Duodenal mucosa (tissue), 2 donors: ENCODE measurements at regions not wholly inside any gene's neighbourhood (a gene's known extent, or its start where the extent isn't known, plus 50 kb on each side); places are given as distances from the start of the nearest gene placed in this dataset.
"Not testable (repeated sequence)": the region's sequence is repeated elsewhere in the genome, so short reads cannot be mapped to it uniquely, and the experiment has no call there.

Source experiments
- H3K27ac ChIP-seq: one replicate; pipeline ENCODE4 v1.7.0; 2013; ENCODE audit warnings: low read depth, low read length
- H3K27me3 ChIP-seq, 2 donors: one replicate each; pipeline ENCODE4 v1.7.0; 2013; ENCODE audit warnings: low read length in 2 of 2, control low read depth in 1 of 2; ENCODE audit not compliant: insufficient read depth in 2 of 2, control insufficient read depth in 1 of 2
- H3K36me3 ChIP-seq, 2 donors: one replicate each; pipeline ENCODE4 v1.7.0; 2013; ENCODE audit warnings: low read length in 2 of 2, control low read depth in 1 of 2; ENCODE audit not compliant: insufficient read depth in 2 of 2, control insufficient read depth in 1 of 2
- H3K4me1 ChIP-seq, 2 donors: one replicate each; pipeline ENCODE4 v1.7.0; 2013; ENCODE audit warnings: low read length in 2 of 2, control low read depth in 1 of 2; ENCODE audit not compliant: insufficient read depth in 2 of 2, control insufficient read depth in 1 of 2
- H3K4me3 ChIP-seq, 2 donors: one replicate each; pipeline ENCODE4 v1.7.0; 2013; ENCODE audit warnings: low read length in 2 of 2, low read depth in 1 of 2
- H3K9ac ChIP-seq, 2 donors: one replicate each; pipeline ENCODE4 v1.7.0; 2013; ENCODE audit warnings: low read length in 2 of 2, low read depth in 1 of 2
- H3K9me3 ChIP-seq, 2 donors: one replicate each; pipeline ENCODE4 v1.7.0; 2013; ENCODE audit warnings: low read length in 2 of 2, control low read depth in 1 of 2; ENCODE audit not compliant: control insufficient read depth in 1 of 2

DNA sequence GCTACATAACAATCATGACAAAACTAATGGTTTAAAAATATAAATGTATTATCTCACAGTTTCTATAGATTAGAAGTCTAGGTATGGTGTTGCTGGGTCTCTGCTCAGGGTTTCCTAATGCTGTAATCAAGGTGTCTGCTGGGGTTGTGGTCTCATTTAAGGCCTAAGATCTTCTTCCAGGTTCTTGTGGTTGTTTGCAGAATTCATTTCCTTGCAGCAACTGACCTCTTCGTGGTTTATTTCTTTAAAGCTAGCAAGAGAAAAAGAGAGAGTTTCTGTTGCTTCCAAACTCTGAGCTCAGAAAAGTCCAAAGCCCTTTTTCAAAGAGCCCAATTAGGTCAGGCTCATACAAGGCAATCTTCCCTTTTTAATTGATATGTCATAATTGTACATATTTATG, 452.7 kb upstream of the CCDC179 start:
- no peak overlapping the region for H3K27ac ChIP-seq
- no peak overlapping the region for H3K9ac ChIP-seq
- no peaks in the 10 kb centered on the region for H3K4me1 ChIP-seq
- H3K9me3 ChIP-seq: no peaks in the 10 kb centered on the region
- H3K27me3 ChIP-seq: no peaks in the 10 kb centered on the region
- no peak overlapping the region for H3K4me3 ChIP-seq
- H3K36me3 ChIP-seq: no peaks in the 10 kb centered on the region

DNA sequence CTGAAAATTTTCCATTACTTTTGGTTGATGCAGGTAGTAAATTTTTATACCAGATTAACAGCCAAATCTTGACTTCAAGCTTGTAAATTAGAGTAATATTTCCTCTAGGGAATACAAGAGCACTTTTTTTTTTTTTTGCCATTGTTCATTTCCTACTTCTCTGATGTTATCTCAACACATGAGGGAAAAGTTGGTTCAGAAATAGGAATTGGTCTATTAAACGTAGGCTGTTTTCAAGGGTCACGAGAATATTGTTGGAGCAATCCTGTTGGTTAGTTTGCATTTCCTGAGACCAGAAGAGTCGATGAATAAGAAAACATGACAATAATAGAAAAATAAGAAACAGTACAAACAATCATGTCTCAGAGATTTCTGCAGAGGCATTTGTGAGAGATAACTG, 453.9 kb upstream of the CCDC179 start:
- no peaks in the 10 kb centered on the region for H3K27me3 ChIP-seq
- H3K4me1 ChIP-seq: no peaks in the 10 kb centered on the region
- H3K9ac ChIP-seq: no peak overlapping the region
- H3K27ac ChIP-seq: no peak overlapping the region
- H3K9me3 ChIP-seq: no peaks in the 10 kb centered on the region
- no peaks in the 10 kb centered on the region for H3K36me3 ChIP-seq
- H3K4me3 ChIP-seq: no peak overlapping the region

DNA sequence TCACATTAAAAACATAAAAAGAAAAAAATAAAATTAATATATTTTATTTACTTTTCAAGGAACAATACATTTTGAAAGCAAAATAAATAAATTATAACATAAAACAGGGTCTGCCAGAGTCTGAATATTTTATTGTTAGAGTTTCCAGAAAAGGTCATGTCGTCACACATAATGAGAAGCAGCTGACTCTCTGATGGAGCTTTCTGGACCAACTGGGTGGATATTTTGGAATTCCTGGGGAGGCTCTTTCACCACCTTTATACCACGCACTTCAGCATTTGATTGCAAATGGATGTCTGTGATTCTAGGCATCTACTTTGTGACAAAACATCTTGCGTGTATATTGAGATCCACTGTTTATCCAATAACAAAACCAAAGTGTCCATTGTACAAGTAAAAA, 455.0 kb upstream of the CCDC179 start:
- Histone ChIP-seq H3K4me1 (no peaks in the 10 kb centered on the region), H3K27me3 (no peaks in the 10 kb centered on the region), H3K27ac (no peak overlapping the region), H3K9me3 (no peaks in the 10 kb centered on the region), H3K36me3 (no peaks in the 10 kb centered on the region), H3K9ac (no peak overlapping the region), H3K4me3 (no peak overlapping the region)

DNA sequence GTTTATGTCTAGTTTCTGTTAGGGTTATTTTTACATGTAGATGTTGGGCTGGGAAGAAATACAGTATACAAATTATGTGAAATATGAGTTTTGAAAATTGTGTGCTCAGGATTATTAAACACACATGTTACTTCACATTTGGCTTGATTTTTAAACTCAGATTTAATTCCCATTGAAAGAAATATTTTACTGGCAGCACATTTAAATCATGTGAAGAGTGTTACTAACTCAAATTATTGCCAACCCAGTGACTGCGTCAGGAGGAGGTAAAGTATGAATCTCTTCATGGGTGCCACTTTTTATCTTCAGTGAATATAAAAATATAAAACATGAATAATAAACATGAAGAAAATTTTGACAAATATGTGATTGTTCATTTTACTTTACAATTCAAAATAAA, 457.5 kb upstream of the CCDC179 start:
- Histone ChIP-seq H3K4me1 (no peaks in the 10 kb centered on the region), H3K27ac (no peak overlapping the region), H3K4me3 (no peak overlapping the region), H3K27me3 (no peaks in the 10 kb centered on the region), H3K9ac (no peak overlapping the region), H3K36me3 (no peaks in the 10 kb centered on the region), H3K9me3 (peaks cover 0 to 6% of the 10 kb centered on the region in 2 donors)

DNA sequence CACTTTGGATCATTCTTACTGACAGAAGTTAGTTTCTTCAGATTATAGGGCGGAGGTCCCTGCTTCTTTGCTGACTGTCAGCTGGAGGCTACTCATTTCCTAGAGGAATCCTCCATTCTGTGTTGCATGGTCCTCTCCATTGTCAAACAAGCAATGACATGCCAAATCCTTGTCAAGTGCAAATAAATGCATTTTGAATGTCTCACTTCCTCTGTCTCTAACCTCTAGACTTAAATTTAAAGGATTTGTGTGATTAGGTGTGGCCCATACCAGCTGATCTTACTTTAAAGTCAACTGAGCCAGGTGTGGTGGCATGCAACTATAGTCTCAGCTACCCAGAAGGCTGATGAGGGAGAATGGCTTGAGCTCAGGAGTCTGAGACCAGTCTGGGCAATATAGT, 458.4 kb upstream of the CCDC179 start:
- Histone ChIP-seq H3K4me1 (no peaks in the 10 kb centered on the region), H3K4me3 (no peak overlapping the region)

DNA sequence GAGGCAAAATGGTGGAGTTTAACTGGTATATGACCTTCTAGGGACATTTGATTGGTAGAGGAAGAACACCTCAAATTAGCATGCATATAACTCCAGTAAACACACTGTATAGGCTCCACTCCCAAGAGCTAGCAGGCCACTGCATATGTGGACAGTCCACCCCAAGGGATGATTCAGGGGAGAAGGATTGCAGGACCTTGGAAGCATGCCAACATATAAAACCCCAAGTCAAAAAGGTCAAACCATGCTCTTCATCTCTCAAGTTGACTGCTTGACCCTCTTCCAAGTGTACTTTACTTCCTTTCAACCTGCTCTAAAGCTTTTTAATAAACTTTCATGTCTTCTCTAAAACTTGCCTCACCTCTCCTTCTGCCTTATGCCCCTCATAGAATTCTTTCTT, 459.9 kb upstream of the CCDC179 start:
- no peak overlapping the region for H3K4me3 ChIP-seq
- no peak overlapping the region for H3K9ac ChIP-seq
- H3K27me3 ChIP-seq: no peaks in the 10 kb centered on the region
- no peaks in the 10 kb centered on the region for H3K4me1 ChIP-seq
- no peak overlapping the region for H3K27ac ChIP-seq
- H3K36me3 ChIP-seq: no peaks in the 10 kb centered on the region
- H3K9me3 ChIP-seq: peaks cover 0 to 6% of the 10 kb centered on the region in 2 donors

More for the DNA sequence above, 458.4 kb upstream of the CCDC179 start:
- Histone ChIP-seq H3K36me3 (no peaks in the 10 kb centered on the region), H3K27me3 (no peaks in the 10 kb centered on the region), H3K27ac (no peak overlapping the region), H3K9ac (no peak overlapping the region), H3K9me3 (peaks cover 0 to 6% of the 10 kb centered on the region in 2 donors)

DNA sequence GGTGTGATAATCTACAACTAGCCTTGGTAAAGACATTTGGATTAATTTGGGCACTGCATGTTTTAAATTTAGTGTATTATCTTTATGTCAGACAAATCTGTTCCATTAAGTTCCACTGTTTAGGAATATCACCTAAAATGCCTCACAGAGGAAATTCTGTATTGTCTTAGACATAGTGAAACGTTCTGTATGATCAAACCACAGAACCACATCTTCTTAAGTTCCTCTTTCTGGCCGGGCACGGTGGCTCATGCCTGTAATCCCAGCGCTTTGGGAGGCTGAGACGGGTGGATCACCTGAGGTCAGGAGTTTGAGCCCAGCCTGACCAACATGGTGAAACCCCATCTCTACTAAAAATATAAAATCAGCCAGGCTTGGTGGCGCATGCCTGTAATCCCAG, 475.3 kb upstream of the CCDC179 start:
- H3K36me3 ChIP-seq, H3K9ac ChIP-seq, H3K27ac ChIP-seq, H3K4me3 ChIP-seq, H3K4me1 ChIP-seq, H3K27me3 ChIP-seq, H3K9me3 ChIP-seq: not testable (repeated sequence)

GRCh38 chr11:23336961-23337360, 476.7 kb upstream of the CCDC179 start:
- no peaks in the 10 kb centered on the region for H3K27me3 ChIP-seq
- H3K36me3 ChIP-seq: no peaks in the 10 kb centered on the region
- no peak overlapping the region for H3K27ac ChIP-seq
- H3K4me1 ChIP-seq: no peaks in the 10 kb centered on the region
- no peaks in the 10 kb centered on the region for H3K9me3 ChIP-seq
- no peak overlapping the region for H3K9ac ChIP-seq
- no peak overlapping the region for H3K4me3 ChIP-seq

- Histone ChIP-seq H3K4me3 (no peak overlapping the region), H3K9me3 (no peaks in the 10 kb centered on the region), H3K27ac (no peak overlapping the region), H3K36me3 (no peaks in the 10 kb centered on the region), H3K9ac (no peak overlapping the region), H3K27me3 (no peaks in the 10 kb centered on the region), H3K4me1 (peaks cover 0 to under 1% of the 10 kb centered on the region in 2 donors)
Measured at GRCh38 chr11:23353611-23354010, 493.3 kb upstream of the CCDC179 start.

- no peaks in the 10 kb centered on the region for H3K9me3 ChIP-seq
- H3K27ac ChIP-seq: no peak overlapping the region
- H3K9ac ChIP-seq: no peak overlapping the region
- H3K4me3 ChIP-seq: no peak overlapping the region
- H3K4me1 ChIP-seq: peaks cover 0 to 10% of the 10 kb centered on the region in 2 donors
- H3K36me3 ChIP-seq: no peaks in the 10 kb centered on the region
- H3K27me3 ChIP-seq: no peaks in the 10 kb centered on the region
Measured at GRCh38 chr11:23359297-23359696, 499.0 kb upstream of the CCDC179 start.

DNA sequence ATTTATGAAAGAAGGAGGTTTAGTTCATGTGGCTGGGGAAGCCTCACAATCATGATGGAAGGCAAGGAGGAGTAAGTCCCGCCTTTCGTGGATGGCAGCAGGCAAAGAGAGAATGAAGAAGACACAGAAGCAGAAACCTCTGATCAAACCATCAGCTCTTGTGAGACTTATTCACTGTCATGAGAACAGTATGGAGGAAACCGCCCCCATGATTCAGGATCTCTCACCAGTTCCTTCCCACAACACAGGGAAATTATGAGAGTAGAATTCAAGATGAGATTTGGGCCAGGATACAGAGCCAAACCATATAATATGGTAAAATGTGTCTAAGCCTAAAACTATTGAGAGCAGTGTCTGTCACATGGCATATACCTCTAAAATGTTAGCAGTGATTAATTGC, 503.8 kb upstream of the CCDC179 start:
- Histone ChIP-seq H3K4me3 (no peak overlapping the region), H3K27ac (no peak overlapping the region), H3K36me3 (no peaks in the 10 kb centered on the region), H3K9me3 (no peaks in the 10 kb centered on the region), H3K4me1 (peaks cover 0 to 5% of the 10 kb centered on the region in 2 donors), H3K27me3 (no peaks in the 10 kb centered on the region), H3K9ac (no peak overlapping the region)
